Daoy (cell line): ENCODE measurements at regions not wholly inside any gene's neighbourhood (a gene's known extent, or its start where the extent isn't known, plus 50 kb on each side); places are given as distances from the start of the nearest gene placed in this dataset.

Experiments
- DNase-seq: peaks from one replicate; pipeline ENCODE4 v3.0.0-alpha.2; 2015; ENCODE audit warnings: low read depth

- no peak for DNase-seq
These were observed 53.5 kb upstream of the VGLL3 start for GRCh38 chr3:87044409-87044808.

GRCh38 chr3:87041191-87041590 lies 50.2 kb upstream of the VGLL3 start:
- no peak for DNase-seq
